Activated CD4-positive, alpha-beta T cell treated with anti-CD3 and anti-CD28 coated beads, Interleukin-2, amount 10 ng/mL, durations not matched to agents 7 days and 5 days (primary cell): ENCODE measurements at regions not wholly inside any gene's neighbourhood (a gene's known extent, or its start where the extent isn't known, plus 50 kb on each side); places are given as distances from the start of the nearest gene placed in this dataset.
"Not testable (repeated sequence)": the region's sequence is repeated elsewhere in the genome, so short reads cannot be mapped to it uniquely, and the experiment has no call there.

ENCODE experiments used
- CTCF ChIA-PET: fragments of 350-600 bp; sonication (Branson Sonifier 250); formaldehyde crosslinking; loops from one replicate; lab custom pipeline; 2021; ENCODE audit warnings: antibody characterized with exemption; lab: Charles Lee
- POLR2A ChIA-PET: fragments of 350-600 bp; sonication (Branson Sonifier 250); formaldehyde crosslinking; loops from one replicate; lab custom pipeline; 2021; ENCODE audit warnings: antibody characterized with exemption; lab: Charles Lee
- DNase-seq: peaks from one replicate; pipeline ENCODE4 v3.0.0-alpha.2; 2020
- H3K27ac Mint-ChIP-seq: one replicate; pipeline ENCODE4 v1.8.0; 2021; ENCODE audit warnings: mild to moderate bottlenecking, moderate library complexity, mixed read lengths
- H3K27me3 Mint-ChIP-seq: one replicate; pipeline ENCODE4 v1.8.0; 2021; ENCODE audit warnings: mixed read lengths
- H3K36me3 Mint-ChIP-seq: one replicate; pipeline ENCODE4 v1.8.0; 2021; ENCODE audit warnings: low read depth, mixed read lengths
- H3K4me1 Mint-ChIP-seq: one replicate; pipeline ENCODE4 v1.8.0; 2021; ENCODE audit warnings: mixed read lengths
- H3K4me3 Mint-ChIP-seq: one replicate; pipeline ENCODE4 v1.8.0; 2021; ENCODE audit warnings: mild to moderate bottlenecking, moderate library complexity, mixed read lengths
- H3K9me3 Mint-ChIP-seq: one replicate; pipeline ENCODE4 v1.8.0; 2021; ENCODE audit warnings: mixed read lengths

DNA sequence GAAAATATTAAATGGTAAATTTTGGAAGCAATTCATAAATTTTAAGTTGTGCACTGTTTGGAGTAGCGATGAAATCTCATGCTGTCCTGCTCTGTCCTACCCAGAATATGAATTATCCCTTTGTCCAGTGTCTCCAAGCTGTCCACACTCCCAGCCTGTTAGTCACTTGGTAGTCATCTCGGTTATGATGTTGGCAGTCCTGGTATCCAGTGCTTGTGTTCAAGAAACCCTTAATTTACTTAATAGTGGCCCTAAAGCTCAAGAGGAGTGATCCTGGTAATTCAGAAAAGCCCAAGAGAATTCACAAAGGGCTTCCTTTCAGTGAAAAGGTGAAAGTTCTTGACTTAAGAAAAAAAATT is 71.8 kb upstream of the STAM2 start:
- Mint-ChIP-seq H3K9me3 (no peaks in the 10 kb centered on the region), H3K4me1 (no peaks in the 10 kb centered on the region), H3K36me3 (no peaks in the 10 kb centered on the region), H3K27me3 (peaks cover 6% of the 10 kb centered on the region), H3K27ac (no peak overlapping the region), H3K4me3 (no peak overlapping the region)
- POLR2A ChIA-PET = no interaction called here
- CTCF ChIA-PET = no interaction called here
- DNase-seq = no peak

DNA sequence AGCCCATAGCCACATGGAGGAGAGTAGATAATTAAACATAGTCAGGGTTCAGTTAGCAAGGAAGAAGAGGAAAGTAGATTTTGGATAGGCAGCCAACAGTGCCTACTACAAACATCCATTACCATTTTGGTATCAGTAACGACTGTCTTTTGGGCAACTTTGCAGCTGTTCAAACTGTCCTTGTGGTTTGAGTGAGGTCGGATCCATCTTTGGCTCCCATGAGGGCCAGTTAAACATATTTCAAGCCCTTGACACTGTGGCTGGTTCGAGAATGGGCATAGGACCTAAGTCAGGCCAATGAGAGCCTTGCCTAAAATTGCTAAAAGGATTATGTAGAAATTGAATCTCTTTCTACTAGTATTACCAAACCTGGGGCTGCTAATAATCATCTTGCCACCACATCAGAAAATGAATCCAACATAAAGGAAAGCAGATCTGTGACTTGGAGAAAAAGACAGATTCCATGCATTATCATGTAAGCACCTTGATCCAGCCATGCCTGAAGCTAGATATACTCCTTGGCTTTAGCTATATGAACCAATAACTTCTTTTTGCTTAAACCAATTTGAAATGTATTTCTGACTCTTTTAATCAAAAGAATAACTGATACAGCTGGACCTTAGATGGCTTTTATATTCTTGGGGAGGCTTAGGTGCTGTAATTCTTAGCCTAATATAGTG is 75.0 kb upstream of the STAM2 start:
- no peaks in the 10 kb centered on the region for H3K36me3 Mint-ChIP-seq
- H3K4me1 Mint-ChIP-seq = no peaks in the 10 kb centered on the region
- peaks cover 5% of the 10 kb centered on the region for H3K27me3 Mint-ChIP-seq
- no peaks in the 10 kb centered on the region for H3K9me3 Mint-ChIP-seq
- ChIA-PET POLR2A (no interaction called here), CTCF (no interaction called here)
- no peak overlapping the region for H3K27ac Mint-ChIP-seq
- no peak overlapping the region for H3K4me3 Mint-ChIP-seq
- no peak for DNase-seq

- H3K9me3 Mint-ChIP-seq = no peaks in the 10 kb centered on the region
- ChIA-PET POLR2A (no interaction called here), CTCF (no interaction called here)
- no peak overlapping the region for H3K4me3 Mint-ChIP-seq
- H3K27me3 Mint-ChIP-seq = peaks cover 5% of the 10 kb centered on the region
- H3K4me1 Mint-ChIP-seq = no peaks in the 10 kb centered on the region
- DNase-seq = no peak
- no peaks in the 10 kb centered on the region for H3K36me3 Mint-ChIP-seq
- H3K27ac Mint-ChIP-seq = no peak overlapping the region
Observed at GRCh38 chr2:152251211-152251610, 75.6 kb upstream of the STAM2 start.

DNA sequence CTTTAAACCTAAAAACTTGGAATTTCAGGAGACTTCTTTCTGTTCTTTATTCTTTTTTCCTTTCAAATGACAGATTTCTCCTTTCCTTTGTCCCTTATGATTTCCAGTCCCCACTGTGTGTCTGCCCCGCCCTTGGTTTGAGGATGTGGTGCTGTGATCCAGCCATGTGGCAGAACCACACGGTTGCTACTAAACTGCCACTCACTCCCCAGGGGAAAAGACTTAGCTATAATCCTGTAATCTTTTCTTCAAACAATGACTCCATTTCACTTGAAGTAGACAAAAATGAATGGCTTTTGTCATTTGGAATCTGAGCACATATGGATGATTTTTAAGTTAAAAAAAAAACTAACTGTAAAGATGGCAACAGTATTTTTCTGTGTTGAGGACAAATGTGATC is 76.2 kb upstream of the STAM2 start:
- CTCF ChIA-PET = interaction anchor here (0.6 kb wide), 1 partner anchor 151 kb away, joined by 3 read pairs; no protein-coding TSS in a partner anchor
- Mint-ChIP-seq H3K9me3 (no peaks in the 10 kb centered on the region), H3K4me1 (no peaks in the 10 kb centered on the region), H3K27me3 (peaks cover 5% of the 10 kb centered on the region), H3K27ac (no peak overlapping the region), H3K4me3 (no peak overlapping the region), H3K36me3 (no peaks in the 10 kb centered on the region)
- DNase-seq = no peak
- POLR2A ChIA-PET = no interaction called here

- no peak overlapping the region for H3K27ac Mint-ChIP-seq
- no peaks in the 10 kb centered on the region for H3K36me3 Mint-ChIP-seq
- POLR2A ChIA-PET = no interaction called here
- no peaks in the 10 kb centered on the region for H3K4me1 Mint-ChIP-seq
- no peak for DNase-seq
- CTCF ChIA-PET = no interaction called here
- H3K9me3 Mint-ChIP-seq = no peaks in the 10 kb centered on the region
- H3K4me3 Mint-ChIP-seq = no peak overlapping the region
- peaks cover 3% of the 10 kb centered on the region for H3K27me3 Mint-ChIP-seq
Observed at GRCh38 chr2:152254486-152254885, 78.9 kb upstream of the STAM2 start.

- H3K9me3 Mint-ChIP-seq = no peaks in the 10 kb centered on the region
- H3K4me1 Mint-ChIP-seq = no peaks in the 10 kb centered on the region
- no peaks in the 10 kb centered on the region for H3K36me3 Mint-ChIP-seq
- DNase-seq = no peak
- H3K27ac Mint-ChIP-seq = no peak overlapping the region
- ChIA-PET POLR2A (no interaction called here), CTCF (no interaction called here)
- H3K27me3 Mint-ChIP-seq = peaks cover 3% of the 10 kb centered on the region
- H3K4me3 Mint-ChIP-seq = no peak overlapping the region
Observed at GRCh38 chr2:152254976-152255375, 79.4 kb upstream of the STAM2 start.

GRCh38 chr2:152255918-152256317 is 79.1 kb upstream of the FMNL2 start:
- POLR2A ChIA-PET = no interaction called here
- Mint-ChIP-seq H3K27ac (no peak overlapping the region), H3K4me3 (no peak overlapping the region)

GRCh38 chr2:152260939-152261338 is 74.0 kb upstream of the FMNL2 start:
- CTCF ChIA-PET = no interaction called here

More at GRCh38 chr2:152255918-152256317, 79.1 kb upstream of the FMNL2 start:
- H3K36me3 Mint-ChIP-seq = no peaks in the 10 kb centered on the region
- CTCF ChIA-PET = no interaction called here
- peaks cover 1% of the 10 kb centered on the region for H3K9me3 Mint-ChIP-seq
- no peaks in the 10 kb centered on the region for H3K4me1 Mint-ChIP-seq
- peaks cover 3% of the 10 kb centered on the region for H3K27me3 Mint-ChIP-seq
- no peak for DNase-seq

DNA sequence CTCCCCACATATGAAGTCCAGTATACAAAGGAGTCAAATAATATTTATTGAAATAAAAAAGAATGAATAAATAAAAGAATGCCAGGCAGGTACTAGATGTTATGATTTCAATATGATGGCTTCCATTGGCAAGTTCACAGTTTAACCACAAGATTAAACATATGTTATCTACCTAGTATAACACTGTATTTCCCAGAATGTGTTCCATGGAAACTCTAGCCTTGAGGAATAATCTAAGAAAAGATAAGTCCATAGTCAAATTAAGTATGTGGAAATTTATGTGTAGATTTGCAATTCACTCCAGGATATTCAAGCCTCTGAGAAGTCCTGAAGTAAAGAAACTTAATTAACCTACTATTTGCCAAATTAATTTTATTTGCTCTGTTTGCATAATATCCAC is 71.1 kb upstream of the FMNL2 start:
- DNase-seq = no peak
- Mint-ChIP-seq H3K9me3 (peaks cover 7% of the 10 kb centered on the region), H3K36me3 (no peaks in the 10 kb centered on the region), H3K27me3 (no peaks in the 10 kb centered on the region), H3K27ac (no peak overlapping the region), H3K4me3 (no peak overlapping the region), H3K4me1 (no peaks in the 10 kb centered on the region)
- CTCF ChIA-PET = no interaction called here
- POLR2A ChIA-PET = no interaction called here

More at GRCh38 chr2:152260939-152261338, 74.0 kb upstream of the FMNL2 start:
- DNase-seq = no peak
- Mint-ChIP-seq H3K36me3 (no peaks in the 10 kb centered on the region), H3K9me3 (peaks cover 5% of the 10 kb centered on the region), H3K4me1 (no peaks in the 10 kb centered on the region), H3K4me3 (no peak overlapping the region), H3K27ac (no peak overlapping the region), H3K27me3 (no peaks in the 10 kb centered on the region)
- POLR2A ChIA-PET = no interaction called here

DNA sequence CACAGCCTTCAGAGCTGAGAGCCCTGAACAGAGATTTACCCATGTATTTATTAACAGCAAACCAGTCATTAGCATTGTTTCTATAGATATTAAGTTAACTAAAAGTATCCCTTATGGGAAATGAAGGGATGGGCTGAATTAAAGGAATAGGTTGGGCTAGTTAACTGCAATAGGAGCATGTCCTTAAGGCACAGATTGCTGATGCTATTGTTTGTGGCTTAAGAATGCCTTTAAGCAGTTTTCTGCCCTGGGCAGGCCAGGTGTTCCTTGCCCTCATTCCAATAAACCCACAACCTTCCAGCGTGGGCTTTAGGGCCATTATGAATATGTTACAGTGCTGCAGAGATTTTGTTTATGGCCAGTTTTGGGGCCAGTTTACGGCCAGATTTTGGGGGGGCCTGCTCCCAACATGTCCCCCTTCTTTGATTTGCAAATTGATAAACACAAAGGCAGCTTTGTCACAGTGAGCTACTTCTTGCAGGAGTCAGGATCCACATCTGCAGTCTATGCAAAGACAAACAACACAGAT is 61.2 kb upstream of the FMNL2 start:
- POLR2A ChIA-PET, H3K36me3 Mint-ChIP-seq, H3K4me3 Mint-ChIP-seq, H3K27ac Mint-ChIP-seq, CTCF ChIA-PET, H3K9me3 Mint-ChIP-seq, H3K4me1 Mint-ChIP-seq, DNase-seq, H3K27me3 Mint-ChIP-seq: not testable (repeated sequence)

DNA sequence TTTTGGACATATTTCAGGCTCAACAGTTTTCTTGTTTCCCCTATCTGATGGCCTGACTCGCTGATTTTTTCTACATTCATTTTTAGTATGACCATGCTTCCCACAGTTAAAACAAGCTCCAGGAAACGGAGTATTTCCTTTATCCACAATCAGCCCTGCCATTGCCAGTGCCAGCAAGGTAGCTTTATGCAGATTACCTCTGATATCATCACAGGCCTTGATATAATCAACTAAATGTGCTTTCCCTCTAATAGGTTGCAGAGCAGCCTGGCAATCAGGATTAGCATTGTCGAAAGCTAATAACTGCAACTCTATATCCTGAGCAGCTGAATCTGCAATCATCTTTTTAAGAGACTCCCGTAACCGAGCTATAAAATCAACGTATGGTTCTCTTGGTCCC is 57.1 kb upstream of the FMNL2 start:
- H3K27me3 Mint-ChIP-seq, H3K27ac Mint-ChIP-seq, H3K4me3 Mint-ChIP-seq, H3K36me3 Mint-ChIP-seq, POLR2A ChIA-PET, DNase-seq, H3K9me3 Mint-ChIP-seq, CTCF ChIA-PET, H3K4me1 Mint-ChIP-seq: not testable (repeated sequence)

- CTCF ChIA-PET = no interaction called here
- no peaks in the 10 kb centered on the region for H3K36me3 Mint-ChIP-seq
- H3K27me3 Mint-ChIP-seq = peaks cover 7% of the 10 kb centered on the region
- H3K4me1 Mint-ChIP-seq = no peaks in the 10 kb centered on the region
- POLR2A ChIA-PET = no interaction called here
- H3K27ac Mint-ChIP-seq = no peak overlapping the region
- DNase-seq = no peak
- H3K9me3 Mint-ChIP-seq = peaks cover 2% of the 10 kb centered on the region
- H3K4me3 Mint-ChIP-seq = no peak overlapping the region
Observed at GRCh38 chr2:152278526-152278925, 56.4 kb upstream of the FMNL2 start.

DNA sequence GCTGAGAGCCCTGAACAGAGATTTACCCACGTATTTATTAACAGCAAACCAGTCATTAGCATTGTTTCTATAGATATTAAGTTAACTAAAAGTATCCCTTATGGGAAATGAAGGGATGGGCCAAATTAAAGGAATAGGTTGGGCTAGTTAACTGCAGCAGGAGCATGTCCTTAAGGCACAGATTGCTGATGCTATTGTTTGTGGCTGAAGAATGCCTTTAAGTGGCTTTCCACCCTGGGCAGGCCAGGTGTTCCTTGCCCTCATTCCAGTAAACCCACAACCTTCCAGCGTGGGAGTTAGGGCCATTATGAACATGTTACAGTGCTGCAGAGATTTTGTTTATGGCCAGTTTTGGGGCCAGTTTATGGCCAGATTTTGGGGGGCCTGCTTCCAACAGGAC is 55.6 kb upstream of the FMNL2 start:
- H3K27me3 Mint-ChIP-seq, CTCF ChIA-PET, H3K9me3 Mint-ChIP-seq, DNase-seq, H3K36me3 Mint-ChIP-seq, H3K27ac Mint-ChIP-seq, H3K4me3 Mint-ChIP-seq, POLR2A ChIA-PET, H3K4me1 Mint-ChIP-seq: not testable (repeated sequence)

DNA sequence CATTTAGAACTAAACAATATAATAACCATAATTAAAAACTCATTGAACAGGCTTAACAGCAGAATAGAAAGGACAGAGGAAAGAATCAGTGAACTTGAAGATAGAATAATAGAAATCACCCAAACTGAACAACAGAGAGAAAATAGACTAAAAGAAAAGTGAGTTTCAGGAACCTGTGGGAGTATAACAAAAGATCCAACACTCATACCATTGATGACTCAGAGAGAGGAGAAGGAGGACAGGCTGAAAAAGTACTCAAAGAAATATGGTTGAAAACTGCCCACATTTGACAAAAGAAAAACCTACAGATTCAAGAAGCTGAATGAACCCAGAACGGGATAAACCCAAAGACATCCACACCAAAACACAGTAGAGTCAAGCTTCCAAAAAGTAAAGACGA is 54.2 kb upstream of the FMNL2 start:
- H3K4me3 Mint-ChIP-seq = no peak overlapping the region
- no peaks in the 10 kb centered on the region for H3K4me1 Mint-ChIP-seq

More for the DNA sequence above, 54.2 kb upstream of the FMNL2 start:
- Mint-ChIP-seq H3K27me3 (peaks cover 7% of the 10 kb centered on the region), H3K27ac (no peak overlapping the region), H3K36me3 (no peaks in the 10 kb centered on the region), H3K9me3 (peaks cover 2% of the 10 kb centered on the region)
- no peak for DNase-seq
- CTCF ChIA-PET = no interaction called here
- POLR2A ChIA-PET = no interaction called here
